ENCODE measurements at regions not wholly inside any gene's neighbourhood (a gene's known extent, or its start where the extent isn't known, plus 50 kb on each side); places are given as distances from the start of the nearest gene placed in this dataset.

DNA sequence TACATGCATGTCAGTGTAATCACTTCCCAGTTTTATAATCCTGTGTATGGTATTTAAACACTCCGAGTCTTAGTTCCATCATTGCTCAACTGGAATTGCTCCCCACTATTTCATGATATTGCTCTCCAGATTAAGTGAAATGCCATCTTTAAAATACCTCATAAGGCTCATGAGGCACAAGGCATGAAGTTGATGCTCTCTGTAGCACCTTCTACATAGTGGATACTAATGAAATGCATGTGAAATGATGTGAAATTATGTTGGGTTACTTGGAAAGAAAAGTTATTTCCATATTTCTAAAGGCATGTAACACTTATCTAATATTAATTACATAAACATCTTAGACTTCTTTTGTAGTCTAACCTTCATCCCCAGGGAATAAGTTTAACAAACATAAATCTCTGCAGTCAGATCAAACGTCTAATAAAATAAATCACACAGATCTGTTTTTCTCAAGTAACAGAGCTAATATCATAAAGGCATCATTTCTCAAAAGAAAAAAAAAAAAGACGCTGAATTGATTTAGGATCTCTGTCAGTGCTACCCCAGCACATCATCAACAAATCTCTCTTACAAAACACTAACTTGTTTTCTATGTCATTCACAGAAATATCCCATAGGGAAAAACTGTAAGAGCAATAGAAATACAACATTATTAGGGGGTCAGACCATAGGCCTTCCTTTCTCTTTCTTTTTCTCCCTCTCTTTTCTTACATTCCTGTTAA lies 736.0 kb upstream of the LRRC4C start:
- no peak overlapping the region for H3K4me3 ChIP-seq (ENCODE audit: low read depth in 2 of 2, low read length in 2 of 2)
- in situ Hi-C loops (cut with HindIII; ENCODE audit: low pct_unique_long_range_greater_than_20kb, low sequenced_read_pairs) (no loop called here), intact Hi-C loops (cut with micrococcal nuclease; ENCODE audit: unreplicated experiment) (no loop called here)
- H3K27ac ChIP-seq (ENCODE audit: low read length), result no peak overlapping the region
- H3K27me3 ChIP-seq (ENCODE audit: control insufficient read depth, insufficient read depth, low read length), result no peaks in the 10 kb centered on the region
- POLR2A ChIA-PET, result no interaction called here
- CTCF ChIA-PET, result no interaction called here
- H3K4me1 ChIP-seq (ENCODE audit: control insufficient read depth, insufficient read depth, low read length), result no peaks in the 10 kb centered on the region
- DNase-seq (ENCODE audit: low read depth, low spot score) (no peak), ATAC-seq (no peak)
- no peaks in the 10 kb centered on the region for H3K9me3 ChIP-seq (ENCODE audit: control insufficient read depth, insufficient read depth, low read depth, low read length)
- BruUV-seq (replicated peaks), result no TSS peak
- TF ChIP-seq, protein P1, sequence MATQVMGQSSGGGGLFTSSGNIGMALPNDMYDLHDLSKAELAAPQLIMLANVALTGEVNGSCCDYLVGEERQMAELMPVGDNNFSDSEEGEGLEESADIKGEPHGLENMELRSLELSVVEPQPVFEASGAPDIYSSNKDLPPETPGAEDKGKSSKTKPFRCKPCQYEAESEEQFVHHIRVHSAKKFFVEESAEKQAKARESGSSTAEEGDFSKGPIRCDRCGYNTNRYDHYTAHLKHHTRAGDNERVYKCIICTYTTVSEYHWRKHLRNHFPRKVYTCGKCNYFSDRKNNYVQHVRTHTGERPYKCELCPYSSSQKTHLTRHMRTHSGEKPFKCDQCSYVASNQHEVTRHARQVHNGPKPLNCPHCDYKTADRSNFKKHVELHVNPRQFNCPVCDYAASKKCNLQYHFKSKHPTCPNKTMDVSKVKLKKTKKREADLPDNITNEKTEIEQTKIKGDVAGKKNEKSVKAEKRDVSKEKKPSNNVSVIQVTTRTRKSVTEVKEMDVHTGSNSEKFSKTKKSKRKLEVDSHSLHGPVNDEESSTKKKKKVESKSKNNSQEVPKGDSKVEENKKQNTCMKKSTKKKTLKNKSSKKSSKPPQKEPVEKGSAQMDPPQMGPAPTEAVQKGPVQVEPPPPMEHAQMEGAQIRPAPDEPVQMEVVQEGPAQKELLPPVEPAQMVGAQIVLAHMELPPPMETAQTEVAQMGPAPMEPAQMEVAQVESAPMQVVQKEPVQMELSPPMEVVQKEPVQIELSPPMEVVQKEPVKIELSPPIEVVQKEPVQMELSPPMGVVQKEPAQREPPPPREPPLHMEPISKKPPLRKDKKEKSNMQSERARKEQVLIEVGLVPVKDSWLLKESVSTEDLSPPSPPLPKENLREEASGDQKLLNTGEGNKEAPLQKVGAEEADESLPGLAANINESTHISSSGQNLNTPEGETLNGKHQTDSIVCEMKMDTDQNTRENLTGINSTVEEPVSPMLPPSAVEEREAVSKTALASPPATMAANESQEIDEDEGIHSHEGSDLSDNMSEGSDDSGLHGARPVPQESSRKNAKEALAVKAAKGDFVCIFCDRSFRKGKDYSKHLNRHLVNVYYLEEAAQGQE (IDR thresholded peaks at IDR 0.05; ENCODE audit: insufficient read depth in 1 of 2, low read depth in 2 of 2, low read length in 1 of 2), result no peak
- H3K36me3 ChIP-seq (ENCODE audit: control insufficient read depth, insufficient read depth, low read length), result no peaks in the 10 kb centered on the region

DNA sequence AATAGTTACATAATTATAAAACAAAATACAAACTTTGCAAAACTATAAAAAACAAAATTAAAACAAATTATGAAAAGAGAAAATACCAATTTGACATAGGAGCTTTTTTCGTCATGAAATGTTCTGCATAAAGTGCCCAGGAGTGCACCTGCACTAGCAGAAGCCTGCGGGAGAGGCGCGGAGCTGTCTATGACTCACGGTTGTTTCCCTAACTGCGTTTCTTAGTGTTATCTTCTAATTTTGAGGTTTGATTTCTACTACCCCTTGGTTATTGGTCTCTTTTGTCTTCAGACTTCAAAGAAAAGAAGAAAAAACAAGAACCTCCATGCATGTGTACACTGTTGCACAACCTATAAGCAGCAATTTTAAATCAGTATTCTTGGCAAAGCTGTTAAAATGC lies 740.9 kb upstream of the LRRC4C start:
- Histone ChIP-seq H3K27ac (ENCODE audit: low read length) (no peak overlapping the region), H3K4me1 (ENCODE audit: control insufficient read depth, insufficient read depth, low read length) (no peaks in the 10 kb centered on the region), H3K4me3 (ENCODE audit: low read depth in 2 of 2, low read length in 2 of 2) (no peak overlapping the region), H3K36me3 (ENCODE audit: control insufficient read depth, insufficient read depth, low read length) (no peaks in the 10 kb centered on the region), H3K27me3 (ENCODE audit: control insufficient read depth, insufficient read depth, low read length) (no peaks in the 10 kb centered on the region), H3K9me3 (ENCODE audit: control insufficient read depth, insufficient read depth, low read depth, low read length) (no peaks in the 10 kb centered on the region)
- ChIA-PET CTCF (no interaction called here), POLR2A (no interaction called here)
- BruUV-seq (replicated peaks), result no TSS peak
- intact Hi-C loops (cut with micrococcal nuclease; ENCODE audit: unreplicated experiment), result no loop called here
- no peak for DNase-seq (ENCODE audit: low read depth, low spot score)
- ATAC-seq, result no peak
- in situ Hi-C loops (cut with HindIII; ENCODE audit: low pct_unique_long_range_greater_than_20kb, low sequenced_read_pairs), result no loop called here
- TF ChIP-seq, protein P1 (IDR thresholded peaks at IDR 0.05; ENCODE audit: insufficient read depth in 1 of 2, low read depth in 2 of 2, low read length in 1 of 2), result no peak
- TF ChIP-seq, protein P2, sequence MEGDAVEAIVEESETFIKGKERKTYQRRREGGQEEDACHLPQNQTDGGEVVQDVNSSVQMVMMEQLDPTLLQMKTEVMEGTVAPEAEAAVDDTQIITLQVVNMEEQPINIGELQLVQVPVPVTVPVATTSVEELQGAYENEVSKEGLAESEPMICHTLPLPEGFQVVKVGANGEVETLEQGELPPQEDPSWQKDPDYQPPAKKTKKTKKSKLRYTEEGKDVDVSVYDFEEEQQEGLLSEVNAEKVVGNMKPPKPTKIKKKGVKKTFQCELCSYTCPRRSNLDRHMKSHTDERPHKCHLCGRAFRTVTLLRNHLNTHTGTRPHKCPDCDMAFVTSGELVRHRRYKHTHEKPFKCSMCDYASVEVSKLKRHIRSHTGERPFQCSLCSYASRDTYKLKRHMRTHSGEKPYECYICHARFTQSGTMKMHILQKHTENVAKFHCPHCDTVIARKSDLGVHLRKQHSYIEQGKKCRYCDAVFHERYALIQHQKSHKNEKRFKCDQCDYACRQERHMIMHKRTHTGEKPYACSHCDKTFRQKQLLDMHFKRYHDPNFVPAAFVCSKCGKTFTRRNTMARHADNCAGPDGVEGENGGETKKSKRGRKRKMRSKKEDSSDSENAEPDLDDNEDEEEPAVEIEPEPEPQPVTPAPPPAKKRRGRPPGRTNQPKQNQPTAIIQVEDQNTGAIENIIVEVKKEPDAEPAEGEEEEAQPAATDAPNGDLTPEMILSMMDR (IDR thresholded peaks at IDR 0.05), result no peak
- TF ChIP-seq SIN3A (IDR thresholded peaks at IDR 0.05; ENCODE audit: borderline replicate concordance, insufficient read depth, low read depth, low read length), result no peak
- no peak for TF ChIP-seq TCF7L2 (IDR thresholded peaks at IDR 0.05; ENCODE audit: low read depth, low read length)
- no peak for TF ChIP-seq POLR2AphosphoS5 (IDR thresholded peaks at IDR 0.05; ENCODE audit: low read depth, low read length)

Data from Panc1 (cell line).